Stomach (tissue), 4 donors: ENCODE measurements at regions not wholly inside any gene's neighbourhood (a gene's known extent, or its start where the extent isn't known, plus 50 kb on each side); places are given as distances from the start of the nearest gene placed in this dataset.

Experiments used
- CTCF ChIP-seq, 7 experiments: fragments of 450-650 bp in 4 of 7; fragments of 200-600 bp in 3 of 7; sonication (generic) in 3 of 7; IDR thresholded peaks; one replicate each; pipeline ENCODE4 v1.5.1; 2016 to 2019; ENCODE audit warnings: antibody characterized with exemption in 7 of 7, control low read depth in 2 of 7, mild to moderate bottlenecking in 1 of 7
- EP300 ChIP-seq: sonication (generic); formaldehyde crosslinking; IDR thresholded peaks from one replicate; pipeline ENCODE4 v1.6.1; 2017; ENCODE audit warnings: antibody characterized with exemption

GRCh38 chr4:158053086-158053485 lies 119.7 kb downstream of the GASK1B start:
- no peak for TF ChIP-seq CTCF (IDR thresholded peaks at IDR 0.05)
- no peak for TF ChIP-seq EP300
